HG02943 (cell line): ENCODE measurements at regions not wholly inside any gene's neighbourhood (a gene's known extent, or its start where the extent isn't known, plus 50 kb on each side); places are given as distances from the start of the nearest gene placed in this dataset.

Experiments
- ATAC-seq: cut with Tn5 transposase; IDR thresholded peaks from one replicate; pipeline ENCODE4 v1.9.1; 2021; ENCODE audit warnings: mild to moderate bottlenecking, low read depth, moderate library complexity; ENCODE audit not compliant: unreplicated experiment

DNA sequence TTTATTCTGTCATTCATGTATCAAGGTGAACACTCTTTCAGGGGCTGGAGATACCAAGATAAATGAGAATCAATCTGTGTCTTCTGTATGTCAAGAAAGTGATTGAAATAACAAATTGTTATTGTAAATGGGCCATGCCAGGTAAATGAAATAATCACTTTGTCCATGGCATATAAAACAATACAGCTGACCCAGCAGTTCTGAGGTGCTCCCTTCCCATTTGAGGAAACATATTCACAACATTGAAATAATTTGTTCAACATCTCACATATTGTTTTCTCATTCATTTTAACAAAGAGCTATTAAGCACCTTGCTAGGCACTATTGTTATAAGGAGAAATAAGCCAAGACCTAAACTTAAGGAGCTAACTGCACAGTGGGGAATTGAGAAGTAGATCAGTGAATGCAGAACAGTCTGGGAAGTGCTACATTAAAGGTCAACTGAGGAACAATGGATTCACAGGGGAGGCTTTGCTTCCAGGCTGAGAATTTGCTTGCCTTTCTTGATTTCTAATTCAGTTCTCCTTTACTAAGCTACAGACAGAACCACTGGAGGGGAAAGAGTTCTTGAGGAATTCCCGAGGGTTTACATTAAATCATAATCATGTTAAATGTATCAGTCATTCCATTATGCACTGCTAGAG lies 806.3 kb upstream of the ARPP21 start:
- ATAC-seq, result no peak

DNA sequence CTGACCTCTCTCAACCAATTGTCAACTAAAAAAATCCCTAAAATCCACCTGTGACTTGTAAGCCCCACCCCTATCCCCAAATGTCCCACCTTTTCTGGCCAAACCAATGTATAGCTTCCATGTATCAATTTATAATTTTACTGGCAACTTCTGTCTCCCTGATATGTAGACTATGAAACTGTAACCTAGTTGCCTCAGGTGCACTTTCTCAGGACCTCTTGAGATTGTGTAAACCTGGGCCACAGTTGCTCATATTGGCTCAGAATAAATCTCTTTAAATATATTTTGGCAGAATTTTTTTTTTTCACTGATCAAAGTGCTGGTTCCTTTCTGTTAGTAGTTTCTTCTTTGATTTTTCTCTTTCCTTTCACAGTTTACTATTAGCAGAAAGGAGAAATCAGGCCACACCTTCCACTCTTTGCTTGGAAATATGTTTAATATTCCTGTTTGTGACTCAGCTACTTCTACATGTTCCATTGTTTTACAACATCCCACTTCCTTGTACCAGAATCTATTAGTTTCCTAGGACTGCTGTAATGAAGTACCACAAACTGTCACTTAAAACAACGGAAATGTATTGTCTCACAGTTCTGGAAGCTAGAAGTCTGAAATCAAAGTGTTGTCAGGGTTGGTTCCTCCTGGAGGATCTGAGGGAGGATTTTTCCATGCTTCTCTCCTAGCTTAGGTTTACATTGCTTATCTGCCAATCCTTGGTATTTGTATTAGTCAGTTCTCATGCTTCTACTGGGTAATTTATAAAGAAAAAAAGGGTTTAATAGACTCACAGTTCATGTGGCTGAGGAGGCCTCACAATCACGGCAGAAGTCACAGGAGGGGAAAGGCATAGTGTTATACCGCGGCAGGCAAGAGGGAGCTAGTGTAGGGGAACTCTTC lies 801.2 kb upstream of the ARPP21 start:
- ATAC-seq, result no peak

DNA sequence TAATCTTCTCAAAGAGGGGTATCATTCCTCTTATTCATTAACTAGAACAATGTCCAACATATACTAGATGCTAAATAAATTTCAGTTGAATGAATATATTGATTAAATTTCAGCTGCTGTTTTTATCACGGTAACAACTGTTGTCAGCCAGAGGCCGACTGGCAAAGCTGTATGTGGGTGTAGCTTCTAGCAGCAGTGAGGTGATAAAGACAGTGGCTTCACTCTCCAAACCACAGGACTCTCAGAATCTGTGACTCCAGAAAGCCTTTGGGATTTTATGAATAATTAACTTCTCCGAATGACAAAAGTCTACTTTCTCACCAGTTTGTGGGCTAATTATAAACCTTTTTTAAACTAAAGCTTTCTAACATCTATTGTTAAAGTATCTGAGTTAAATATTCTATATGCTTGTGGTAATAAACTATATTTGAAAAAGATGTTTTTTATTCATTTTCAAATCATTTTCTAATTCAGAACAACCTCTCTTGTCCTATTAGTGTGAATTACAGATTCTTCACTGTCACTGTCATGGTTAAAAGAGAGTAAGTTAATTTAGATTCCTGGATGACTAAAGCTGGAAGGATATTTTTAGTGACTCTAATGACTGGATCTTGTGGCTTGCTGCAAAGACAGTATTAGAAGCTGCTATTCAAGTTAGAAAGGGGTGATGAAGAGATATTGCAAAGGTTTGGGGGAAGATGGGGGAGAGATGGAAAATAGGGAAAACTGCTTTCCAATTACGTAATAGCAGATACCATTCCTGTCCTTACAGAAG lies 796.4 kb upstream of the ARPP21 start:
- ATAC-seq, result no peak

DNA sequence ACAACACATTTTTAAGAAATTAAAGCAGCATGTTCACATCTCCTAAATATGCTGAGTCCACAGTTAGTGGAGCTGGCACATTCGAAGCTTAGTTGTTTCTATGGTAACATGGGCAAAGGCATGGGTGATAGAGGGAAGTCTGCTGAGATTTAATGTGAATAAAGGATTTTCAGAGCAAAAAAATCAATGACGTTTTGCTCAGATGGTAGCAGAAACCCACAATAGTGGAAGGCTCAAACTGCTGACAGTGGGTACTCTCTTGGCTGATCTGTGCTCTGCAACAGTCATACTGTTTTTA lies 795.1 kb upstream of the ARPP21 start:
- ATAC-seq, result no peak

DNA sequence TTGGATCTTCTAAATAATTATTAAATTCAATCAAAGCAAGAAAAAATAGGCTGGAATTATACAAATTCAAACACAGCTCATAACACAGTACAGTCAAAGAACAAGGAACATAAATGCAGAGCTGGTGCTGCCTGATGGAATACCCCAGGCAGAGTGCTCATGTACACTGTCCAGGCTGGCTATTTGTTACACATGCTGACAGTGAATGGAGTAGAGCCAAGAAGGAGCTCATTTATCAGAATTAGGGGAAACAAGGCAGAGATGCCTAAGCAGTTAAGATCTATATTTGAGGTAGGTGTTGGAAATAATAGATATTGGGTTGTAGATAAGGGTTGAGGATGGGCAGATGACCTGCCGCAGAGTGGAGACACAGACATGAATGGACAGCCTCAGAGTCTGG lies 788.2 kb upstream of the ARPP21 start:
- ATAC-seq, result no peak

DNA sequence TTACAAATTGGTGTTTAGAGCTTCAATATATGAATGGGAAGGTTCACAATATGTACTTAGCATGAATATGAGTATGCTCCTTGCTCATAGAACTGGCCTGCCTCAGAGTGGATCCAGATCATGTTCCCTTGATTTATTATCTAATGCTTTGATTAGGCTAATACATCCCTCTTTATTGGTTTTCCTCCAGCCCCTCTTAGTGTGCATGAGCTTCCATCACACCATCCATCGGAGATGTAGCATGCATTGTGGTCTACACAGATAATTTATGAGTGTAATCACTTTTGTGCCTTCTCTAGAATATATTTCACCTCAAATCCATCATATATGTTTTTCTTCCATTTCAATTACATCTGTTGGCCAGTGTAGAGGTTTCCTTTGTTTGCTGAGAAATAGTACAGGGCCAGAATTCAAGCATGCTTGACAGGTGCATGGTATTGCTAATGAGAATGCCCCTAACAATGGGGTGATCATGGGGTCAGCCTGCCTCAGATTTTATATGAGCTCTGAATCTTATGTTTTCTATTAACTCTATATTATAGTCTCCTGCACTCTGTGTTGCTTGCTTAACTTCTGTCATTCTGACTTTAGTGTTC lies 786.4 kb upstream of the ARPP21 start:
- no peak for ATAC-seq

DNA sequence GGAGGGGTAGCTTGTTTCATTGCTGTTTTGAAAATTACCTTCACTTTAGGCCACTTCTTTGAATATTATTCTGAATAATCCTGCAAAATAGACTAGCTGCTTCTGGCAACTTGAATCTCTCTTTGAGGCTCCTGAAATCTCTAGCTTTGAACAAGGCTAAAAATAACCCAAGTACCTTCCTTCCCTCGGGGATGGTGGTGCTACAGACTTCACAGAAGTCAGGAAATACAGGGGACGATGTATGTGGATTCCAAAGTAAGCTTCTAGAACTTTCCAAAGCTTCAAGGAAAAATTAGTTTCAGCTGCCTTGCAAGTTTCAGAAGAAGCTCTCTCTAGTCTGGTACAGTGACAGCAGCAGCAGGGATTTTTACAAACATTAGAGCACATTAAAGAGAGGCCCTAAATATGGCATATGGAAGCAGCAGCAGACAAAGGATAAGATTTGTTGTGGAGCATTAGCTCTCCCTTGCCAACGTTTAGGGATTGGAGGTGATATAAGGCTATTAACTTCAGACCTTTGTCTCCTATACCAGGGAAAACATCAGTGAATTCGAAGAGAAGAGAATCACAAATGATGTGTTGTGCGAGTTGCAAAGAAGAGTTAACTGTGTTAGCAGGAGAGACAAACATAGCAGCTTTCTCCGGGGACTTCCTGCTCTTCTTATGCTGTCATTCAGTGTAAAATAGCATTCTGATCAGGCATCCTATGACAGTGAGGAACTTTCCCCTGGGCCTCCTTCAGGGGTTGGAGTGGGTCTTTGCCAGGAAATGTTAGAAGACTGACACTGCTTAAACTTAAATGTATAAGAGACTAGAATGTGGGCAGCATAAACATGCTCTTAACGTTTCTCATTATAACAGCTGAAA lies 783.0 kb upstream of the ARPP21 start:
- no peak for ATAC-seq

DNA sequence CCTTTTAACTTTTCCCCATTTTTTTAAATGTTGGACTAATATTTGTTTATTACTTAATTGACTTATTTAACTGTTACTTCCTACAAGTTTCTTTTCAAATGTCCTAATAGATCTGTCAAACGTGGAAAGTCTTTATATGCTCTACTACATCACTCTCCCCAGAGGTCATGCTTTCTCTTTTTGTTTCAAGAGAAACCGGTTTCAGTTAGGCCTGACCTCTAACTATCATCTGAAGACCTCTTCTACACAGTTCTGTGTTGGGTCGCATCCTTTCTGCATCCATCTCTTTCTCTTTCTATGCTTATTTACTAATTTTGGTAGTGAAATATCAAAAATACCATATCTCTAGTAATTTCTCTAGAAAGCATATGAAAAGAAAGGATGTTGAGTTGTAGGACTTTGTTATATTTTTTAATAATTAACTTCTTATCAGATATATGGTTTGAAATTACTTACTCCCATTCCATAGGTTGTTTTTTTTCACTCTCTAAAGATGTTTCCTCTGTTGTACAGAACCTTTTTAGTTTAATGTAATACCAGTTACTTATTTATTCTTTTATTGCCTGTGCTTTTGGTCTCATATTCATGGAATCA lies 781.2 kb upstream of the ARPP21 start:
- no peak for ATAC-seq

DNA sequence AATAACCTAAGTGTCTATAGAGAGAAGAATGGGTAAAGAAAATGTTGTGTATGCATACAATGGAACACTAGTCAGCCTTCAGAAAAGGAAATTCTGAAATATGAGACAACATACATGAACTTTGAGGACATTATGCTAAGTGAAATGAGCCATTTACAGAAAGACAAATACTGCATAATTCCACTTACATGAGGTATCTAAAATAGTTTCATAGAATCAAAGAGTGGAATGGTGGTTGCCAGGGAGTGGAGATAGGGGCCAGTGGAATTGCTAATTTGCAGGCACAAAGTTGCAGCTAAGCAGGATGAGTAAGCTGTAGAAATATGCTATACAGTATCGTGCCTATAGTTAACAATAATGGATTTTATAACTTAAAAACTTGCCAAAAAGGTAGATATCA lies 779.6 kb upstream of the ARPP21 start:
- ATAC-seq, result no peak

DNA sequence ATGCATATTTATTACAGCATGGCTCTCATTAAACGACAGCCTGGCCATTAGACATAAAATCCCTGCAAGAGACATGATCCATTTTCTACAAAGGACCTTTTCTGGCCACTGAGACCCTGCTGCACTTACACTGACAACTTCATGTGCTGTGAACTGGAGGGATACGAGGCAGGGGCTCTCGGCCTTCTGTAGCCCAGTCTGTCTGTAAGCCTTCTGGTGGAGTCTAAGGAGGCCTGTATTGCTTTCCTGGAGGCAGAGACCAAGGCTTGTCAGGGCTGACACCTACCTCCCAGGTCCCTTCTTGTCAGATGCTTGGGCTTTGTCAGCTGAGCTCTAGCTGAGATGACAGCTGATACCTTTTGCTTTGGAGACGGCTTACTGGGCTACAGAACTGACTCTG lies 776.9 kb upstream of the ARPP21 start:
- ATAC-seq, result no peak

DNA sequence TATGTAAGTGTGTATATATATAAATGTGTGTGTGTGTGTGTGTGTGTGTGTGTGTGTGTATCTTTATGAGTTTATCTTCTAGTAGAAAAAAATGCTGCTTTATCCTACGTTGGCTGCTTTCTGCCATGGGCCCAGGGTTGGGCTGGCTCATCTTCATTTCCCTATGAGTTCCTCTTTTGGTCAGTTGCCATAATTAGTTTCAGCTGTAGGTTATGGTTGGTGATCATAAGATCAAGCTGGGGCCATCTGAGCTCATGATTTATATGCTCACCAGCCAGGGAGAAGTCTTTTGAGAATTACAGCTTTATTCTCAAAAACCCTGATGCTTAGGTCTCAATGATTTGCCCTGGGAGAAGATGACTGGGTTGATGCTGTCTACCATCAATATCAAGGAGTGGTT lies 775.8 kb upstream of the ARPP21 start:
- no peak for ATAC-seq

DNA sequence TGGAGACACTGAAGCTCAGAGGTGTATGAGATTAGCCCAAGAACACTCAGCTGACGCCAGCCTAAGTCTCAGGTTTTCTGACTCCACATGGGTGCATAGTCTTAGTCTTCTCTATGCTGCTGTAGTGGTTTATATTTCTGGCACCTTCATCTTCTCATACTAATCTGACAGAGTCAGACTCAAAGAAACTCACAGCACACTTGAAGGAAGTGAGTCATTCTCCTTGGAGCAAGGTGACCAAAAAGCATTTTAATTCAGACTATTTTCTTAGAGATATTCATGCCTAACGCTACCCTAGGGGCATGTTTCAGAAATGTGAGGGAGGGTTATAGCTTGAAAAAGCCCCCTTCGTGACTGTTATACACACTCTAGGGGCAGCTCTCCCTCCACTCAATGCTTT lies 775.3 kb upstream of the ARPP21 start:
- ATAC-seq, result no peak

DNA sequence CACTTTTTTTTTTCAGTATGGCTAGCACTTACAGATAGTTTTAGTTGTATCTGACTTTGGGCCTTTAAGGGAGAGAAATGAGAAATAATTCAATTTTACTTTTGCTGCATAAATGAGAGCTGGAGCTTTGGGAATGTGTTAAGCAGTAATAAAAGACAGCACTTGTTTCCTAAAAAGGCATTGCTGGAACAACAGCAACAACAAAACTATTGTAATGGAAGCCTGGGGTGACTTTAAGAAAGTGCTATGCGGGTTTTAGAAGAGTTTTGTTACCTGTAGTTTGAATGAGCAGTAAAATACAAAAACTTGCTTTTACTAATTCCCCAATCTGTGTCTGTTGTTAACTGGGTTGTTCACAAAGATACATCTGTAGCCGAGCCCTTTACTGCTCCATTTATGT lies 774.0 kb upstream of the ARPP21 start:
- ATAC-seq, result no peak

DNA sequence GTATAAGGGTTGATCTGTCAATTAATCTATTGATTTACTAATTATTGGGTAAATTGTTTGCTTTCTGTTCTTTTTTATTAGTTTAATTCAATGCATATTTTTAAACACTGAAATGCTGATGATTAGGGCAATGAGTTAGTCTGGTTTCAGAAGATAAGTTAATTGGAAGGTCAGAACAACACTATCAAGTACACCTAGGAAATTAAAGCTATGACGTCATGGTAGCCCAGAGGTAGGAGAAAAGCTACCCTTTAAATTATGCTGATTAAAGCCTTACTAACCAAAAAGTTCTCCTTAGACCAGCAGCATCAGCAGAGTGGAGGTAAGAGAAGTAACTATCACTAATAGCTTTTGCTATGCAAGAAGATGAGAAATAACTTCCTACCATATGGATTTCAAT lies 770.4 kb upstream of the ARPP21 start:
- no peak for ATAC-seq

DNA sequence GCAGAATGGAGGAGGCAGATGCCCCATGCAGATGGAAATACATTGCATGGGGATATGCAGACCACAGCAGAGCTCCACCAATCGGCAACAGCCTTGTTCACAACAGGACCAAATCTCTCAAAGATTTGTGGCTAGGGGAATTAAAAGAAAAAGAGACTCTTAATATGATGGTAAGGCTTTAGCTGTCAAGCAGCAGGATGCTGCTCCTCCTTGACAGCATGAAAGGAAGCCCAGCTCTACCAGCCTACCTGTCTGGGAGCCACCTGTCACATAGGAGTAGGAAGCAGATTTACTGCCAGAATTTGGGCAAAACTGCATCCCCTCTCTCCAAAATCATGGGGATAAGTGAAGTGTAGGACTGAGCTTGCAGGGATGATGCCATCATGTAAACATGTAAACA lies 769.6 kb upstream of the ARPP21 start:
- no peak for ATAC-seq

DNA sequence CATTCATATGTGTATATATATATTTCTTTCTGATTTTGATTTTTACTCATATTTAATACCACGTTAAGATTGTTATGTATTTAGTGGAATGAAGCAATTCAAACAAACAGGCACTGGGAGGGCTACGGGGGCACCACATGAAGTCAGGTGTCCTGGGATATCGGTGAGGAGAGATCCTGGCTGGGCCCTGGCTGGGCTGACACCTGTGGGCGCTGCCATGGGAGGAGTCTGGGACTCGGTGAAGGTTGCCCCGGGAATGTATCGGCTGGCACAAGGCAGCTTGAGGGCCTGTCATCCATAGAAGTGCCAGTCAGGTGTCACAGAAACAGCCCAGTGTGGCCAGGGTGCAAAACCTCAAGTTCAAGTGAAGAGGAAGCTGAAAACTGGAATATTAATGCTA lies 766.9 kb upstream of the ARPP21 start:
- ATAC-seq, result no peak

DNA sequence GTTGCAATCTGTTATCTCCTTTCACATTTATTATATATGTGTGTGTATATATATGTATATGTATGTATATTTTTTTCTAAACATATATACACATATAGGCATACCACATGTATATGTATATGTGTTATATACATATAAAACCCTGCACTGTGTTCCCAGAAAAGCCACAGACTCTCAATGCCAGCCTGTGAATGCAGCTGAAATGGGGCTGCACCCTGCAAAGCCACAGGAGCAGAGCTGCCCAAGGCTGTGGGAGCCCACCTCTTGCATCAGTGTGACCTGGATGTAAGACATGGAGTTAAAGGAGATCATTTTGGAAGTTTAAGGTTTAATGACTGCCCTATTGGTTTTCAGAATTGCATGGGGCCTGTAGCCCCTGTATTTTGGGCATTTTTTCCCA lies 762.3 kb upstream of the ARPP21 start:
- no peak for ATAC-seq

DNA sequence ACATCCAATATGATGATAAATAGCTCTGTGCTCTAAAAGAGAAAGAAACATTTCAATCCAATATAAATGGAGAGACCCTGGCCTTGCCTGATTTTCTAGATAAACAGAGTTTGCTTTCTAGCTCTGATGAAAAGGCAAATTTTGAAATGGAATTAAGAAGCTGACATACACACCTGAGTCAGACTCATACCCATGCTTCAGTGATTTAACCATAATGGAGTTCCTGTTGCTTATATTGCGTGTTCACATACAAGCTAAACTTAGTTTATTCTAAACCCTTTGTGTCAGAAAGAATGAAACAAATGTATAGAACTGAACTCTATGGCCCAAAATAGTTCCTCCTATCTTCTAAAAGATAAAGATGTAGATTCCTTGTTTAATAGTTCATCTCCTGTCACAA lies 760.8 kb upstream of the ARPP21 start:
- no peak for ATAC-seq

DNA sequence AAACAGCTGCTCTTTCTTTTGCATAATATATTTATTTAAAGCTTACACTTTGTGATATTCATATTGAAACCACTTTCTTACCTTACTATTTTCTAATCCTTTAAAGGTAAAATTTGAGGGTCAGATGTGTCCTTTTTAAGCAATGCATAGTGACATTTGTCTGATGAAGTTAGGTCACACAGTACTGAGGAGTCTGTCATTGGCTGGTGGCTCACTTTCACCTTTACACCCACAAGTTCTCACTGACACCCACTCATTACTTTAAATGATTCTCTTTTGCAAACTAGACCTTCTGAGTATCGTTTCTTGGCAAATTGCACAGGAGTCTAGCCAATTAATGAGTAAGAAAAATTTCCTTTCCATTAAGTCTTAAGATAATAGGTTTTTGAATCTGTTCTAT lies 758.3 kb upstream of the ARPP21 start:
- no peak for ATAC-seq

DNA sequence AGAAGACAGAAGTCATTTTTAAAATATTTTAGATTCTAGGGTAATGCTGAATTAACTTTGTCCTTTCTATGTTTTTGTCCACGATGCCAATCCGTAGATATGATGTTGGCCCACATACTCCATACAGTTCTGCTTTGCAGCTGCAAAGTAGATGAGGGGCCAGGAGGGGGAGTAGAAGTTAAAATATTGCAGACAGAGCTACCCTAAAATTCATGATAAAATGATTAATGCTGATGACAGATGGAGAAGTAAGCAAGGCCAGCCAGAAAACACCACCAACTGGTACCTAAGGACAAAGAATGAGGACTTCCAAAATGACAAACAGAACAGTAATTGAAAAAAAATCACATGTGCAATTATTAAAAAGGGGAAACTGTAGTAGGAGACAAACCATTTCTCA lies 756.6 kb upstream of the ARPP21 start:
- ATAC-seq, result no peak
